ENCODE measurements at regions not wholly inside any gene's neighbourhood (a gene's known extent, or its start where the extent isn't known, plus 50 kb on each side); places are given as distances from the start of the nearest gene placed in this dataset.
"Not testable (repeated sequence)": the region's sequence is repeated elsewhere in the genome, so short reads cannot be mapped to it uniquely, and the experiment has no call there.

DNA sequence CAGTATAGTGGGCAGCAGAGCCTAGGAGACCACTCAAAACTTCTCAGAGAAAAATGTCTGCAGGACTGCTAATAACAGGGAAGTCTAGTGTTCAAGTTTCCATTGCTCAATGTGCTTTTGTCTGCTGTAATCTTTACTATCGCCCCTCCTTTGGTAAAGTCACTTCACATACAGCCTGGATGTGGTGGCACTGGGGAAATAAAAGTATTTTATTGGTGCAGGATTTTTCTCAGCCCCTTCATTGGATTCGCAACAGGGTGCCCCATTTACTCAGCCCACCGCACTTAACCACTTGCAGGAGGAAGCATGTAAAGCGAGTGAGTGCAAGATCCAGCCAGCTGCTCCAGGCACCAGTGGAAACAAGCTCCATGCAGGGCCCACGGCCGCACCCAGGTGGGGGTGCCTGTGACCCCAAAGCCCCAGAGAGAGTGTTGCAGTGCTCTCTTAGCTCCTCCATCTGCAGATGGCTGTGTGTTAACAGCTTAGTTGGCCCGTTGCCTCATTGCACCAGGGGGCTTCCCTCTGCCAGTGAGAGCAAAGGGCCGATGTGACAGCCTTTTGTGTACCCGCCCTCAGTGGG is 163.5 kb upstream of the TMEM72 start:
- no peaks in the 10 kb centered on the region for H3K79me1 ChIP-seq (replicated peaks; ENCODE audit: low read length, poor library complexity, severe bottlenecking)
- no peak overlapping the region for H3K4me2 ChIP-seq (ENCODE audit: low read length, poor library complexity, severe bottlenecking)
- H3K18ac ChIP-seq (ENCODE audit: low read depth in 1 of 2, low read length in 2 of 2): no peak overlapping the region
- H3K27ac ChIP-seq (ENCODE audit: low read length, poor library complexity, severe bottlenecking): no peak overlapping the region
- WGBS: 87% methylated on average over 8 of the region's 9 CpGs
- H3K14ac ChIP-seq (ENCODE audit: low read length in 2 of 2): no peak overlapping the region
- no peak overlapping the region for H2BK120ac ChIP-seq (ENCODE audit: low read depth, low read length)
- H2BK15ac ChIP-seq (ENCODE audit: low read depth, poor library complexity, severe bottlenecking): no peak overlapping the region
- no peak overlapping the region for H3K9ac ChIP-seq (ENCODE audit: low read length)
- H4K8ac ChIP-seq (ENCODE audit: low read length): no peak overlapping the region
- H3K4me3 ChIP-seq (ENCODE audit: insufficient read depth in 1 of 2, low read depth in 1 of 2, low read length in 2 of 2): no peak overlapping the region
- no peaks in the 10 kb centered on the region for H3K27me3 ChIP-seq (ENCODE audit: control insufficient read depth in 1 of 2, insufficient read depth in 1 of 2, low read length in 2 of 2)
- H2BK5ac ChIP-seq (ENCODE audit: low read depth, low read length, poor library complexity, severe bottlenecking): no peak overlapping the region
- no peaks in the 10 kb centered on the region for H3K36me3 ChIP-seq (ENCODE audit: control insufficient read depth in 1 of 2, insufficient read depth in 2 of 2, low read depth in 1 of 2, low read length in 2 of 2)
- no peak overlapping the region for H2AK5ac ChIP-seq (ENCODE audit: low read length, severe bottlenecking)
- H3K23ac ChIP-seq (ENCODE audit: low read length in 2 of 2): no peak overlapping the region
- H2BK12ac ChIP-seq (ENCODE audit: low read length in 2 of 2): no peak overlapping the region
- no peak for DNase-seq
- H3K4ac ChIP-seq (ENCODE audit: low read depth in 1 of 2, low read length in 2 of 2): no peak overlapping the region
- peaks cover 8% of the 10 kb centered on the region for H3K4me1 ChIP-seq (ENCODE audit: control insufficient read depth, insufficient read depth, low read depth, low read length)
- H2AFZ ChIP-seq (ENCODE audit: low read depth, low read length): no peak overlapping the region
- H4K91ac ChIP-seq (ENCODE audit: low read length): no peak overlapping the region
- H3K9me3 ChIP-seq (ENCODE audit: control insufficient read depth, low read length): no peaks in the 10 kb centered on the region

DNA sequence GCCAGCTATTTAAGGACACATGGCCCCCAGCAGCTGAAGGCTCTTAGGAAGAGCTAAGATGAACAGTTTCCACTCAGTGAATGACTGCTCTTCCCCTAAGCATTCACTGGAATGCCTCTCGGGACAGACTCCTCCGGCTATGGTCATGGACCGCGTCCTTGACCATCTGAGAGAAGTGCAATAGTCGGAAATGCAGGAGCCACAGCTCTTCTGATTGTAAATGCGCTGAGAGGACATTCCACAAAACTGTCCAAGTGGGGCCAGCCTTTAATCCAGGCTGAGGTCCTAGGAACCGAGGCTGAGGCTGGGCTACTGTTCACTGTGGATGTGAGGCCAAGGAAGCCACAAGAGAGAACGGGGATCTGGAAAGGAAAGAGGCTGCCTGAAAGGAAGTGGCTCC is 162.0 kb upstream of the TMEM72 start:
- no peak for DNase-seq
- H2BK5ac ChIP-seq (ENCODE audit: low read depth, low read length, poor library complexity, severe bottlenecking): no peak overlapping the region
- no peak overlapping the region for H3K18ac ChIP-seq (ENCODE audit: low read depth in 1 of 2, low read length in 2 of 2)
- H3K79me1 ChIP-seq (replicated peaks; ENCODE audit: low read length, poor library complexity, severe bottlenecking): no peaks in the 10 kb centered on the region
- no peak overlapping the region for H3K4me2 ChIP-seq (ENCODE audit: low read length, poor library complexity, severe bottlenecking)
- H3K27me3 ChIP-seq (ENCODE audit: control insufficient read depth in 1 of 2, insufficient read depth in 1 of 2, low read length in 2 of 2): no peaks in the 10 kb centered on the region
- no peaks in the 10 kb centered on the region for H3K36me3 ChIP-seq (ENCODE audit: control insufficient read depth in 1 of 2, insufficient read depth in 2 of 2, low read depth in 1 of 2, low read length in 2 of 2)
- no peaks in the 10 kb centered on the region for H3K9me3 ChIP-seq (ENCODE audit: control insufficient read depth, low read length)
- WGBS: 91% methylated on average over 8 of the region's 8 CpGs
- H3K4ac ChIP-seq (ENCODE audit: low read depth in 1 of 2, low read length in 2 of 2): no peak overlapping the region
- H2BK120ac ChIP-seq (ENCODE audit: low read depth, low read length): no peak overlapping the region
- no peak overlapping the region for H4K91ac ChIP-seq (ENCODE audit: low read length)
- H2BK15ac ChIP-seq (ENCODE audit: low read depth, poor library complexity, severe bottlenecking): no peak overlapping the region
- H3K4me3 ChIP-seq (ENCODE audit: insufficient read depth in 1 of 2, low read depth in 1 of 2, low read length in 2 of 2): no peak overlapping the region
- no peak overlapping the region for H4K8ac ChIP-seq (ENCODE audit: low read length)
- no peak overlapping the region for H3K14ac ChIP-seq (ENCODE audit: low read length in 2 of 2)
- no peak overlapping the region for H2AK5ac ChIP-seq (ENCODE audit: low read length, severe bottlenecking)
- H3K4me1 ChIP-seq (ENCODE audit: control insufficient read depth, insufficient read depth, low read depth, low read length): peaks cover 11% of the 10 kb centered on the region
- H3K23ac ChIP-seq (ENCODE audit: low read length in 2 of 2): no peak overlapping the region
- no peak overlapping the region for H2BK12ac ChIP-seq (ENCODE audit: low read length in 2 of 2)
- no peak overlapping the region for H3K9ac ChIP-seq (ENCODE audit: low read length)
- no peak overlapping the region for H3K27ac ChIP-seq (ENCODE audit: low read length, poor library complexity, severe bottlenecking)
- H2AFZ ChIP-seq (ENCODE audit: low read depth, low read length): no peak overlapping the region

DNA sequence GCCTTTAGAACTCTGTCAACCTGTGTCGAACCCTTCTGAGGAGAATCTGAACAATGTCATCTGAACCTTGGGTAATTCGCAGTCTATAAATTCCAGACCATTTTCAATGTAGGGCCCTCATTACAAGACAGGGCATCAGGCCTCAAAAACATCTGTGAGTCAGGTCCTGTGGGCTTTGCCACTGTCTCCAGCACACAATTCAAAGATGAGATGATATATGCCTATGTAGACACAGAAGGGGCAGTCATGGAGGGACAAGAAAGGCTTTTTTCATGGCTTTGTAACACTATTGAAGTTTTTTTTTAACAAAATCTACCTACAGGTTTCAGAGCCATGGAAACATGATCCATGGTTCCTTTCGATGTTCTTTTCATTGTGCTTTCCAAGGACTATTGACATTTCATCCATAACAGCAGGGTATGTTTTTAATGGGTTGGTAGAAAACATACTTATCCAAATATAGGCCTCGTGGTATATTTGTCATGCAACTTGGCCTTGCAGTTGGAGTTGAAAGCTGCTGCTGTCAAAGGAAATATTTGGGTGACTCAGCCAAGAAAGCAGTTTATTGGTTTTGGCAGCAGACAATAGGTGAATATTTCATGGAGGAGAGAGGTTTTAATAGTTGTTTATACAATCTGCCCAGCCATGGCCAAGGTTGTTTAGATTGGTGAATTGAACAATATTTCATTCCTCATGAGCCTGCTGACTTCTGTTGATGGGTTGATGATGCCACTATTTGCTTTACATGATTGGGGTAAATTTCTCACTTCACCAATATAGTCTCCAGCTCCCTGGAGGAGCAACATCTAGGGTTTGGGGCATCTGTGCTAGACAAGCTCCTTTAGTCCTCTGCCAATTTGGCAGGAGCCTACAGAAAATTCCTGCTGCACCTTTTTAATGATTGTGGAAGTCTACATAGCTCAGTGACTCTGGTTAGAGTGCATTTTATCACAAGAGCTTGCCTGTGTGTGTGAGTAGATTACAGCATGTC is 158.4 kb upstream of the TMEM72 start:
- no peak overlapping the region for H3K4me2 ChIP-seq (ENCODE audit: low read length, poor library complexity, severe bottlenecking)
- no peak overlapping the region for H3K4ac ChIP-seq (ENCODE audit: low read depth in 1 of 2, low read length in 2 of 2)
- H2AFZ ChIP-seq (ENCODE audit: low read depth, low read length): no peak overlapping the region
- no peak overlapping the region for H3K18ac ChIP-seq (ENCODE audit: low read depth in 1 of 2, low read length in 2 of 2)
- H2AK5ac ChIP-seq (ENCODE audit: low read length, severe bottlenecking): peak overlapping the region; percentile 63
- H3K4me1 ChIP-seq (ENCODE audit: control insufficient read depth, insufficient read depth, low read depth, low read length): peaks cover 13% of the 10 kb centered on the region
- H3K36me3 ChIP-seq (ENCODE audit: control insufficient read depth in 1 of 2, insufficient read depth in 2 of 2, low read depth in 1 of 2, low read length in 2 of 2): no peaks in the 10 kb centered on the region
- peak overlapping the region; percentile 21 for H3K9ac ChIP-seq (ENCODE audit: low read length)
- peak overlapping the region; percentile 73 for H3K27ac ChIP-seq (ENCODE audit: low read length, poor library complexity, severe bottlenecking)
- H2BK12ac ChIP-seq (ENCODE audit: low read length in 2 of 2): no peak overlapping the region
- DNase-seq: peak; percentile 44
- no peaks in the 10 kb centered on the region for H3K79me1 ChIP-seq (replicated peaks; ENCODE audit: low read length, poor library complexity, severe bottlenecking)
- 62% methylated on average over 3 of the region's 4 CpGs for WGBS
- no peak overlapping the region for H2BK15ac ChIP-seq (ENCODE audit: low read depth, poor library complexity, severe bottlenecking)
- H3K23ac ChIP-seq (ENCODE audit: low read length in 2 of 2): no peak overlapping the region
- H3K14ac ChIP-seq (ENCODE audit: low read length in 2 of 2): no peak overlapping the region
- no peak overlapping the region for H4K8ac ChIP-seq (ENCODE audit: low read length)
- no peaks in the 10 kb centered on the region for H3K27me3 ChIP-seq (ENCODE audit: control insufficient read depth in 1 of 2, insufficient read depth in 1 of 2, low read length in 2 of 2)
- no peak overlapping the region for H4K91ac ChIP-seq (ENCODE audit: low read length)
- no peaks in the 10 kb centered on the region for H3K9me3 ChIP-seq (ENCODE audit: control insufficient read depth, low read length)
- no peak overlapping the region for H2BK5ac ChIP-seq (ENCODE audit: low read depth, low read length, poor library complexity, severe bottlenecking)
- H3K4me3 ChIP-seq (ENCODE audit: insufficient read depth in 1 of 2, low read depth in 1 of 2, low read length in 2 of 2): no peak overlapping the region
- no peak overlapping the region for H2BK120ac ChIP-seq (ENCODE audit: low read depth, low read length)

DNA sequence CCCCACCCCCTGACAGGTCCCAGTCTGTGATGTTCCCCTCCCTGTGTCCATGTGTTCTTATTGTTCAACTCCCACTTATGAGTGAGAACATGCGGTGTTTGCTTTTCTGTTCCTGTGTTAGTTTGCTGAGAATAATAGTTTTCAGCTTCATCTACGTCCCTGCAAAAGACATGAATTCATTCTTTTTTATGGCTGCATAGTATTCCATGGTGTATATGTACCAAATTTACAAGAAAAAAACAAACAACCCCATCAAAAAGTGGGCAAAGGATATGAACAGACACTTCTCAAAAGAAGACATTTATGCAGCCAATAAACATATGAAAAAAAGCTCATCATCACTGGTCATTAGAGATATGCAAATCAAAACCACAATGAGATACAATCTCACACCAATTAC is 156.8 kb upstream of the TMEM72 start:
- not testable (repeated sequence) for H2BK12ac ChIP-seq (ENCODE audit: low read length in 2 of 2); H3K23ac ChIP-seq (ENCODE audit: low read length in 2 of 2); H4K8ac ChIP-seq (ENCODE audit: low read length); H3K4me2 ChIP-seq (ENCODE audit: low read length, poor library complexity, severe bottlenecking); H2AK5ac ChIP-seq (ENCODE audit: low read length, severe bottlenecking); H3K79me1 ChIP-seq (replicated peaks; ENCODE audit: low read length, poor library complexity, severe bottlenecking); H3K27me3 ChIP-seq (ENCODE audit: control insufficient read depth in 1 of 2, insufficient read depth in 1 of 2, low read length in 2 of 2); H3K27ac ChIP-seq (ENCODE audit: low read length, poor library complexity, severe bottlenecking); H3K9ac ChIP-seq (ENCODE audit: low read length); DNase-seq; H3K18ac ChIP-seq (ENCODE audit: low read depth in 1 of 2, low read length in 2 of 2); H3K9me3 ChIP-seq (ENCODE audit: control insufficient read depth, low read length); H3K14ac ChIP-seq (ENCODE audit: low read length in 2 of 2); H3K36me3 ChIP-seq (ENCODE audit: control insufficient read depth in 1 of 2, insufficient read depth in 2 of 2, low read depth in 1 of 2, low read length in 2 of 2); H2BK5ac ChIP-seq (ENCODE audit: low read depth, low read length, poor library complexity, severe bottlenecking); H3K4ac ChIP-seq (ENCODE audit: low read depth in 1 of 2, low read length in 2 of 2); H4K91ac ChIP-seq (ENCODE audit: low read length); H2BK120ac ChIP-seq (ENCODE audit: low read depth, low read length); H3K4me3 ChIP-seq (ENCODE audit: insufficient read depth in 1 of 2, low read depth in 1 of 2, low read length in 2 of 2); H2AFZ ChIP-seq (ENCODE audit: low read depth, low read length); H2BK15ac ChIP-seq (ENCODE audit: low read depth, poor library complexity, severe bottlenecking)
- H3K4me1 ChIP-seq (ENCODE audit: control insufficient read depth, insufficient read depth, low read depth, low read length): peaks cover 12% of the 10 kb centered on the region
- WGBS: no CpG with 5 or more reads among the region's 2 CpGs

All from mesenchymal stem cell (in vitro differentiated cells and primary cell).